ENCODE measurements at regions not wholly inside any gene's neighbourhood (a gene's known extent, or its start where the extent isn't known, plus 50 kb on each side); places are given as distances from the start of the nearest gene placed in this dataset.
"Not testable (repeated sequence)": the region's sequence is repeated elsewhere in the genome, so short reads cannot be mapped to it uniquely, and the experiment has no call there.

DNA sequence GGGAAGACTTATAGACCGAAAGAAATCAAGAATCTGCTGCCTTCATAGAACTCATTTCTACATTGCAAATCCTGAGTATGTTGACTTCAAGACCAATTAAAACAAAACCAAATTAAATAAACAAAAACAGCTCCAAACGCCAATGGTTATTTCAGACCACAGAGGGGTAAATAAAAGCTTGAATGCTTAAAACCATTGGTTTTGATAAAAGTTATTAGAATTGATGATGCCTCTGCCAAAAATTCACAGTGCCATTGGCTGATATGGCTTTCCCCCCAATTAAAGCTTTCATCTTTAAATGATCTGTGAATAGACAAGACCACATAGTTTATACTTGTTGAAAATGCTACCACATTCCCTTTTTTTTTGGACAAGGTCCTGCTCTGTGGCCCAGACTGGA lies 188.5 kb downstream of the NFKBIZ start:
- no peak for DNase-seq

DNA sequence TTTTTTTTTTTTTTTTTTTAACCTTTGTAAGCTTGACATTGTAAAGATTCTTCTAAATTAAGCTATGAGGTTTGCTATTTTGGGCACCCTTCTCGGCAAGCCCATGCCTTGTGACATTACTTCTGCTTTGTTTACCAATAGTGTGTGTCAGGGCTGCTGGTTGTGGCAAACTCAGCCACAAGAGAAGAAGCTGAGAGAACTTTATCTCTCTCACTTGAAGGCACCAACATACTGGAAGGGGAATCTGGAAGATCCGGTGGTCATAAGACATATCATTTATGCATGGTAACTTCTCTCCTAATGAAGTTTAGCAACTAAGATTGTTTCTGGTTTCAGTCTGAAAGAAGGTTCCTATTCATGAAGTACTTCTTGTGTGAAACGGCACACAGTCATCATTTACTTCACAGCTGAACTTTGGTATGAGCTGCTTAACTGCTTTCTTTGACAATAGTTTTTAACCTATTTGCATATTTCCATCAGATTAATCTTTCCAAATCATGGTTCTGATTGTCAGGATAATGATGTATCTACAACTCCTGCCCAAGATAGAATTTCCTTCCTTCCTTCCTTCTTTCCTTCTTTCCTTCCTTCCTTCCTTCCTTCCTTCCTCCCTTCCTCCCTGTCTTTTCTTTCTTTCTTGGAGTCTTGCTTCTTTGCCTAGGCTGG lies 189.3 kb downstream of the NFKBIZ start:
- no peak for DNase-seq

DNA sequence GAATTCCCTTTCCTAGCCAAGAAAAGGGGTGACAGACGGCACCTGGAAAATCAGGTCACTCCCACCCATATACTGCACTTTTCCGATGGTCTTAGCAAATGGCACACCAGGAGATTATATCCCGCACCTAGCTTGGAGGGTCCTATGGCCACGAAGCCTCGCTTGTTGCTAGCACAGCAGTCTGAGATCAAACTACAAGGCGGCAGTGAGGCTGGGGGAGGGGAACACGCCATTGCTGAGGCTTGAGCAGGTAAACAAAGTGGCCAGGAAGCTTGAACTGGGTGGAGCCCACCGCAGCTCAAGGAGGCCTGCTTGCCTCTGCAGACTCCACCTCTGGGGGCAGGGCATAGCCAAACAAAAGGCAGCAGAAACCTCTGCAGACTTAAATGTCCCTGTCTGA lies 190.8 kb downstream of the NFKBIZ start:
- not testable (repeated sequence) for DNase-seq

GRCh38 chr3:102053375-102053989 lies 204.2 kb downstream of the NFKBIZ start:
- DNase-seq = no peak

GRCh38 chr3:102054543-102055080 lies 205.3 kb downstream of the NFKBIZ start:
- no peak for DNase-seq

DNA sequence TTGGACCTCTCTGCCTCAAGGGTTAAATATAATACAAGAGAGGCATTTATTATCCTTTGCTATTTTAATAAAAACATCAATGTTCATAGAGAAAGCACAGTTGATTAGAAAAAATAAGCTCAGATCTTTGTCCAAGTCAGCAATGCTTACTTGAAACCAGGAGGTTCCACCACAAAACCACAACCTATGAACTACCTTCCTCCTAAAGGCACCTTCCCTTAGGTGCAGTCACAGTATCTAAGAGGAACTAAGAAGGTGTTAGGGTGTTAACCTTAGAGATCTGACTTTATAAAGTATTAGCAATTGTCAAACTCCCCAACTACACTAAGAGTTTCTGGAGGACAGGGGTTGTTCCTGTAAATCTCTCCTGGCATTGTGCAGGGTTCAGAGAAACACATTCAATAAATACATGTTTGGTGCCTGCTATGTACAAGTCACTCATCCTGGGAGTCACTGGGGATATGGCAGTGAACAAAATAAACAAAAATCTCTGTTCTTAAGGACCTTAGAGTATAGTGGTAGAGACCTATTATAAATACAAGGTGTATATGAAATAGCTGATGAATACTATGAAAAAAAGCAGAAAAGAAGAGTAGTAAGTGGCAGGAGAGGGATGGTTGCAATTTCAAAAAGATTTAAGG lies 208.6 kb downstream of the NFKBIZ start:
- no peak for DNase-seq

DNA sequence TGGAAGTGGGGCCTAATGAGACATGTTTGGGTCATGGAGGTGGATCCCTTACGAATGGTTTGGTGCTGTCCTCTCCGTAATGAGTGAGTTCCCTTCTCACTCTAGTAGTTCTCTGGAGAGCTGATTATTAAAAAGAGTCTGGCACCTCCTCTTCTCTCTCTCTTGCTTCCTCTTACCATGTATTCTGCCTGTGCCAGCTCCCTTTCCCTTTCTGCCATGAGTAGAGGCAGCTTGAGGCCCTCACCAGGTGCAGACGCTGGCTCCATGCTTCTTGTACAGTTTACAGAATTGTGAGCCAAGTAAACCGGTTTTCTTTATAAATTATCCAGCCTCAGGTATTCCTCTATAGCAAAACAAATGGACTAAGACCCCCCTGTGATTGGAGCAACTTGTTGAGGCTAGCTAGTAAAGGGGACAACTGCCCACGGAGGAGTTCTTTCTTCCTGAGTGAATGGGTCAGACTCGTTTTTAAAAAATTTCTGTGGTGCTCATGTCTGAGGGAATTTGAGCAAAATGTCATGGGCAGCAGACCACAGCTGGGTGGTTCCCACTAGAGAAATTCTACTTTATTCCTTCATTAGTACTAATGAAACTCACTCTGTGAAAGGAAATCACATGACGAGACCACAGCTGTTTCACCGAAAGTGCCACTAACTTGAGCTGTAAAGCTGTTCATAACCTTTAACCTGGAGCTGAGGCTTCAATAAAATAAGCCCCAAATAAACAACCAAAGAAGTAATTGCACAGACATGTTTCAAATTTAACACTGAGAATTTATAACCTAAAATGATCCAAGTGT lies 210.0 kb downstream of the NFKBIZ start:
- DNase-seq = no peak

DNA sequence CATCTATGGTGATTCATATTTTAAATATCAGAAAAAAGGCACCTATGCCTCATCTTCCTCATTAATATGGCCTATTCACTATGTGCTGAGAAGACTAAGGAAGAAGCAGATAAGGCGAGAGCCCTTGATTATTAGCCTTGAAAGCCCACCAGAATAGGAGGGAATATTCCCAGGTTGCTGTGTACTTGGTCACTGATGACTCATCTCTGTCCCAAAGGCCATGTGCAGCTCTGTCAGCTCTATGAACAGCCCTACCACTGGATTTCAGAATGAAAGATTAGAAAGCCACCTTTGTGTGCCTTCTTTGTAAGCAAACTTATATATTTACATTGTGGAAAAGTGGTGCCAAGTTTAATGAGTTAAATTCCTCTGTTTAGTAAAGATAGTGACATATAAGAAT lies 211.5 kb downstream of the NFKBIZ start:
- no peak for DNase-seq

DNA sequence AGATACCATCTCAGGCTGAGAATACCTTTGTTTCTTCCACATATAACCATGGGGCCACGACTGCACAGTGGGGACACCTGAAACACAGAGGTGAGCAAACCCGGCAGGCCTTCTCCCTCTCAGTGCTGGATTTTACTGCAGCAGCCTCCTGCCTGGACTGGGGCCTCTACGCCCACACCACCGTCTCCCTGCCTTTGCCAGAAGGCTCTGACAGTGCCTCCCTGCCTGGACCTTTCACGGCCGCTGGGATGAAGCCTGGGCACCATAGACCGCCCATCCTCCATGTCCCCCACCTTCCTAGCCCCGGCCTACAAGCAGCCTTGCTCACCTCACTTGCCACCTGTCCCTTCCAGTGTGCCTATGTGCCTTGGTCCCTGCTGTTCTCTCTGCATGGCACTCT lies 214.3 kb downstream of the NFKBIZ start:
- no peak for DNase-seq

DNA sequence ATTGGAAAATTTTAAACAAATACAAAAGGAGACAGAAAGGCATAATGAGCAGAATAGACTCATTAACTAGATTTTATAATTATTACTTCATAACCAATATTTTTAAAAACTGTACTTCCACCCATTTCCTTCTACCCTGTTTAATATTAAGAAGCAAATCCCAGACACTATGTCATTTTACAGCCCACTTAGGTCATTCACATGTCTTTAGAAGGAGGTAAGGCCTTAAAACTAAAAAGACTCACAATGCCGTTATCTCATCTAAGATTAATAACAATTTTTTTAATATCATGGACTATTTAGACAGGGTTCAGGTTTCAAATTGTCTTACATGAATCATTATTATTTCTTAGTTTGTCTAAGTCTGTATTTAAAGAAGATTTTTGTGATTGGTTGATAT lies 217.2 kb downstream of the NFKBIZ start:
- DNase-seq = no peak

GRCh38 chr3:102068327-102068726 lies 219.0 kb downstream of the NFKBIZ start:
- no peak for DNase-seq

GRCh38 chr3:102068736-102069135 lies 219.4 kb downstream of the NFKBIZ start:
- no peak for DNase-seq

- DNase-seq = no peak
Measured at GRCh38 chr3:102069211-102069662, 219.9 kb downstream of the NFKBIZ start.

DNA sequence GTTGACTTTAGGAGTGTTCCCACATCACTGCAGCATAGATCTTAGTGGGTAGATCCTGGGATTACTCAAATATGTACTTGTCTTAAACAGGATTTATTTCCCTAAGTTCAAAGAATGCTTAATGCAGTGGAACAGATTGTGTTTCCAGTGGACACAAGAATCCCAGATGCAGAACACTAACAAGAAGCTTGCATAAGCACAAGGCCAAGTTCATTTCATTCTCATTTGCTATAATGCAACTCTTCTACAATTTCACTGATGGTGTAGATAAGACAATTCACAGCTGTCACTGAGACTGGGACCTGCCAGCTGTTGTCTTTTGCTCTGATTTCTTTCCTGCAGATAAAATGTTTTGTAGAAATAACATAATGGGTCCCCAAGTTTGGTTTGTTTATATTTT lies 225.6 kb downstream of the NFKBIZ start:
- peak; percentile 25 for DNase-seq

DNA sequence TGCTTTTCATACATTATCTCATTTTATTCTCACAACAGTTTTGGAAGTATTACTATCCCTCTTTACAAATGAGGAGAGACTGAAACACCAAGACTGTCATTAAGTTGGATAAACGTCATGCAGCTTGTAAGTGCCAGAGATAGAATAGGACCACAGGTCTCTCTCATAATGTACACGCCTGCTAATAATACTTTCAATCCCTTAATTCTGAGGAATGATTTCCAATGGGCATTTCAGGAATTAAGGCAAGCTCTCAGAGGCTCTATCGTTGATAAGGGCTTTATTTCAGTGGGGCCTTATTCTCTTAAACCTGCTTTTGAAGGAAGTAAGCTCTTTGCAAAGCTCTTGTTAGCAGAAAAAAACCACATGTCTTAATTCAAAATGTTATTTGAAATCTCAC lies 229.1 kb downstream of the NFKBIZ start:
- no peak for DNase-seq

DNA sequence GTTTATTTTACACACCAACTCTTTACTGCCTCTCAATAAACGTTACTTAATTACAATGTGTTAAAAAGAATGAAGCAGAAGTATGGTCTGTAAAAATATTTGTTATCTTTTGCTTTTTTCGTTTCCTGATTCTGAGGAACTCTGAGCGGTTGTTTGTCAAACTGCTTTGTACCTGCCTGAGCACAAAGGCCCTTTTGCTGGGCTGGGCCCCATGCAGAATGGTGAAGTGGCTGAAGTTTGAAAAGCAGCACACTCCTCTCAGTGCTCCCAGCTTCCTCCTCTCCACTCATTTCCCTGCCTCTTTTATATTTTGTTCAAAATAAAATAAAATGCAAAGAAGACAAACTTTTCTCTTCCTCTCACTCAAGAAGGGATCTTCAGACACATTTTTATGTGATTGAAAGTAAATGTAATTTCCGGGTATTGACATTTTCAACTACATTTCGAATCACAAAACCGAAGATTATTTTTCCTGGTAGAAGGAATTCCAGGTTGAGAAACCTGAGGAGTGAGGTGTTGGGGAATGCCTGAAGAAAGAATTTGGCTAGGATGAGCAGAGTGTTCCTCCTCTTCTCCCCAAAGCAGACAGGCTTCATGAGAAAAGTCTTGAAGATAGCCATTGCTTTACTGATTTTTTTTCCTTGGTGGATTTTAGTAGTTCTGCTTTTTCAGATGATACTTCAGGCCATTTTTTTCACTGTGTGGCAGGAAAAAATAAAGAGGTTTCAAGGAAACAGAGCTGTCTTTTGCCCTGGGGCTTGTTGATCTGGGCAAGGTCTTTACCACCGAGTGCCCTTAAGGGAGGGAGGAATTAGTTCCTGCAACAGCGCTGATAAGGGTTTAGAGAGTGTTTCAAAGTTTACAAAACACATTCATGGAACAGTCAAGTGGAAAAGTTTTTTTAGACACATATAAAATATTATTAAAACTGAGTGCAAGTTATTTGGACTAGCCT lies 229.8 kb downstream of the NFKBIZ start:
- DNase-seq = no peak

GRCh38 chr3:102079809-102080197 lies 230.5 kb downstream of the NFKBIZ start:
- DNase-seq = no peak

GRCh38 chr3:102081572-102082289 lies 232.4 kb downstream of the NFKBIZ start:
- no peak for DNase-seq

GRCh38 chr3:102083473-102083872 lies 234.2 kb downstream of the NFKBIZ start:
- DNase-seq = no peak

DNA sequence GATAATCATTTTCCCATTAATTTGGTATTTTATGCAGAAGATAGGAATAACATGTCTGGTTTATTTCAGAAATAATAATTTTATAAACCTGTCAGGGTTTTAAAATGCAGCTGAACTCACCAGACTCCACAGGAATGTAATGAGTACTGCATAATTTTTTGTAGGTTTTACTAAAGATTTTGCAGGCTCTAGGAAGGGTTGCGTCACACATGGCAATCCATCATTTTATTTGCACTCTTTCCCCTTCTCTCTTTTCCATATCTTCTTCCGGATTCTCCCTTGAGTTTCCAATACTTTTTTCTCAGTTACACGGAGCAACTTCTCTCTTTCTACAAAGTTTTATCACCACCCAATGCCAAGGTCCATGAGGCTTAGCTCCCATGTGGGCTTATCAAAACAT lies 234.7 kb downstream of the NFKBIZ start:
- no peak for DNase-seq

DNA sequence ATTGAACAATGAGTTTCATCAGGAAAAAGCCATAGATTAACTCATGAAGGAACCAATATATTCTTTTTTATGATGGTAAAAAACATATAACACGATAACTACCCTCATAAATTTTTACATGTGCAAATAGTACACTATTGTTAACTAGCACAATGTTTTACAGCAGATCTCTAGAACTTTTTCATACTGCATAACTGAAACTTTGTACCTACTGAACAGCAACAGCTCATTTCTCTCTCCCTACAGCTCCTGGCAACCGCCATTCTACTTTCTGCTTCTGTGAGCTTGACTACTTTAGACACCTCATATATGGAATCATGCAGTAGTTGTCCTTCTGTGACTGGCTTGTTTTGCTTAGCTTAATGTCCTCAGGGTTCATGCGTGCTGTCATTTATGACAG lies 235.4 kb downstream of the NFKBIZ start:
- DNase-seq = no peak
